LoVo (cell line): ENCODE measurements at regions not wholly inside any gene's neighbourhood (a gene's known extent, or its start where the extent isn't known, plus 50 kb on each side); places are given as distances from the start of the nearest gene placed in this dataset.
"Not testable (repeated sequence)": the region's sequence is repeated elsewhere in the genome, so short reads cannot be mapped to it uniquely, and the experiment has no call there.

Experiments
- DNase-seq: peaks from one replicate; pipeline ENCODE4 v3.0.0-alpha.2; 2016; ENCODE audit warnings: low spot score

DNA sequence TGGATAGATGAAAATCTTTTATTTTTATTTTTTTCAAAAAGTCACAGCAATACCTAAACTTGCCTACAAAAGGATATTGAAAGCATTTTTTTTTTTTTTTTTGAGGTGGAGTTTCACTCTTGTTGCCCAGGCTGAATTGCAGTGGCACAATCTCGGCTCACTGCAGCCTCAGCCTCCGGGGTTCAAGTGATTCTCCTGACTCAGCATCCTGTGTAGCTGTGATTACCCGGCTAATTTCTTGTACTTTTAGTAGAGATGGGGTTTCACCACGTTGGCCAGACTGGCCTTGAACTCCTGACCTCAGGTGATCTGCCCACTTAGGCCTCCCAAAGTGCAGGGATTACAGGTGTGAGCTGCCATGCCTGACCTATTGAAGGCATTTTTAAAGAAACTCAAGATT is 69.1 kb upstream of the DGKB start:
- DNase-seq = not testable (repeated sequence)

DNA sequence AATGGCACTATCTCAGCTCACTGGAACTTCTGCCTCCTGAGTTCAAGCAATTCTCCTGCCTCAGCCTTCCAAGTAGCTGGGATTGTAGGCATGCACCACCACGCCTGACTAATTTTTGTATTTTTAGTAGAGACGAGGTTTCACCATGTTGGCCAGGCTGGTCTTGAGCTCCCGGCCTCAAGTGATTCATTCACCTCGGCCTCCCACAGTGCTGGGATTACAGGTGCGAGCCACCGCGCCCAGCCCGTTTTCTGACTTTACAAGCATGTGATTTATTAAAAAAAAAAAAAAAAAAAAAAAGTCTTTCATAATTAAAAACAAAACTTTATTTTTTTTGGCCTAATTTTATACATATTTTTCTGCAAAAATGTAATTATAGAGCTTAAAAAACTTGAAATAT is 64.8 kb upstream of the DGKB start:
- DNase-seq = not testable (repeated sequence)

DNA sequence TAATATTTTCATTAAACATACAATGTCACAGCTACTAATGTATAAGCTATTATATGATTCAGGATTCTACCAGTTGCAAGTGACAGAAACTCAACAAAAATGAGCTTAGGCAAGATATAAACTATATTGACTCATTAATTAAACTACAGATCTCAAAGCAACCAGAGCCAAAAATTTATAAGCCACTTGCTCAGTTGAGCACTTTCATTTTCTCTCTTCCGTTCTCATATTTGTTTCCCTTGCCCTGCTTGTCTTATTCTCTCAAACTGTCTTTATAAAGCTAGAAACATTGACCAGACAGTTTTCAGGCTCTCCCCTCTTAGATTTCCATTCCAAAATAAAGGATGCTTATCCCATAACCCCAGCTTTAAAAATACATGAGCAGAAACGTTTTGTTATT is 60.2 kb upstream of the DGKB start:
- no peak for DNase-seq

DNA sequence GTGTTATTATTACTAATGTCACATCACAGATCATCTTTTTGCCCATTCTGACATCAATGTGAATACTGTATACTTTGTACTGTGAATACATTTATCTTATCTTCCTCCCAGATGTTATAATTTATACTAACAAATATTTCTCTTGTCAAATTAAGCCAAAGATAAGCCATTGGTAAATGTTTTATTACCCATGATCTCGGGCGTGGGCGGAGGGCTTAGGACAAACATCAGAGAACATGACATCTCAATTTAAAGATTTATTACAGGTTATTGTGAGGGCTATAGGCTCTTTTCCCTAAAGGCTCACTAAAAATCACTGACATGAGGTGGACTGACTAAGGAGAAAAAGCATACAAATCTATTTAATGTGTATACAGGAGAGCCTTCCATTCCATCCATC is 58.2 kb upstream of the DGKB start:
- no peak for DNase-seq

DNA sequence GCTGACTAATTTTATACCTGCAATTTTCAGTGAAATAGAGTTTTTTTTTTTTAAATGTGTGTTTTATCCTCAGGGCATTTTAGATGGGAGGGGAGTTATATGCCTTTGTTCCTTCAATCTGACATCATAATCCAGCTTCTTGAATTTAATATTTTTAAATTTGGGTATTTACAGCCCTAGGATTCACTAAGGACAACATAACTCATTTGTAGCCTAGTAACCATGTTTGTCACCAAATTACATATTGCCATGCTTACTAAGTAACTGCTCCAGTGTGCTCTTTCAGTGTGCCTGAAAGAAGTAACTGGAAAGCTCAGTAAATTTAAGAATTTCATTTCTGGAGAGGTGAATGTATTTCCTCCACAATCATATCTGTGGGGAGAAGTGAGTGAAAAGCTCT is 56.8 kb upstream of the DGKB start:
- DNase-seq = no peak

DNA sequence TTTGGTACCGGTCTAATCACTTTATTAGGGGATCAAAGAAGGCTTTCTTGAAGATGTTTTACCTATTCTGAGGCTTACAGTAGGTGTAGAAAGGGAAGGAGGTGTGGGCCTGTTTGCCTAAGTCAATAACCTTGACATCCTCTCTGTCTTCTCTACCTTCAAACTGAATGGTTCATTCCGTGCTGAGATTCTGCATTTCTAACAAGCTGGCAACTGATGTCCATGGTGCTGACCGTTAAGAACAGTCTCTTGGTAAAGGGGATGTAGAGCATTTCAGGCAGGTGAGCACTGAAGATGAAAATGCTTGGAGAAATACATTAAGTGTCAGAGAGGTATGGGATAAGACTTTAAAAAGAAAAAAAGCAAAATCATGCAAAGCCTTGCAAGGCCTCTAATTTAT is 51.5 kb upstream of the DGKB start:
- DNase-seq = no peak
